Body of pancreas (tissue), 4 donors: ENCODE measurements at regions not wholly inside any gene's neighbourhood (a gene's known extent, or its start where the extent isn't known, plus 50 kb on each side); places are given as distances from the start of the nearest gene placed in this dataset.

Experiments
- ATAC-seq: fragments of 150-250 bp; one replicate; pipeline ENCODE4 v1.9.1; 2016
- DNase-seq, 4 donors: peaks; one replicate each; pipeline ENCODE4 v3.0.0-alpha.2; 2019
- H3K27ac ChIP-seq, 4 donors: fragments of 200-600 bp; sonication (generic); 1 replicate in 3 of 4; 2 replicates in 1 of 4; pipeline versions ENCODE4 v1.5.1 to v1.6.1; 2016 to 2019; ENCODE audit warnings: mild to moderate bottlenecking in 1 of 4, mixed read lengths in 1 of 4, moderate library complexity in 1 of 4
- H3K27me3 ChIP-seq, 2 donors: fragments of 200-600 bp; sonication (generic); one replicate each; pipeline ENCODE4 v1.6.0; 2016; ENCODE audit warnings: mild to moderate bottlenecking in 1 of 2
- H3K36me3 ChIP-seq, 2 donors: fragments of 200-600 bp; sonication (generic); replicated peaks in 1 of 2; 2 replicates each; pipeline ENCODE4 v1.5.1; 2016; ENCODE audit warnings: low read depth in 2 of 2; ENCODE audit not compliant: insufficient read depth in 1 of 2
- H3K4me1 ChIP-seq: fragments of 200-600 bp; sonication (generic); one replicate; pipeline ENCODE4 v1.6.0; 2016
- H3K4me3 ChIP-seq, 2 donors: fragments of 200-600 bp; sonication (generic); 1 replicate in 1 of 2; 2 replicates in 1 of 2; pipeline ENCODE4 v1.5.1; 2016 to 2019
- H3K9me3 ChIP-seq, 3 donors: fragments of 200-600 bp; sonication (generic); 1 replicate in 2 of 3; 2 replicates in 1 of 3; pipeline ENCODE4 v1.5.1; 2016
- CTCF ChIP-seq, 7 experiments: fragments of 450-650 bp in 4 of 7; fragments of 200-600 bp in 3 of 7; sonication (generic) in 3 of 7; IDR thresholded peaks; one replicate each; pipeline ENCODE4 v1.5.1; 2016 to 2019; ENCODE audit warnings: antibody characterized with exemption in 7 of 7
- POLR2A ChIP-seq, 3 donors: fragments of 450-650 bp; IDR thresholded peaks; one replicate each; pipeline ENCODE4 v1.6.1; 2016; ENCODE audit warnings: antibody characterized with exemption in 3 of 3, mild to moderate bottlenecking in 2 of 3
- WGBS, 2 donors: methylation state at CpG; one replicate each; pipeline ENCODE4 v1.1.5; 2017; 5-methylcytosine and 5-hydroxymethylcytosine counted together
- intact Hi-C: fragments of 100-400 bp; cut with DNase I; formaldehyde crosslinking; loops from one replicate; pipeline ENCODE4 v1.15.1; 2023

- peaks cover 4% of the 10 kb centered on the region for H3K4me1 ChIP-seq
- no peaks in the 10 kb centered on the region for H3K9me3 ChIP-seq
- DNase-seq (peak; percentile 22 to 49 (median 42)), ATAC-seq (no peak)
- H3K4me3 ChIP-seq: no peak overlapping the region
- no peaks in the 10 kb centered on the region for H3K36me3 ChIP-seq
- H3K27ac ChIP-seq: no peak overlapping the region
- no peaks in the 10 kb centered on the region for H3K27me3 ChIP-seq
- no peak for TF ChIP-seq CTCF (IDR thresholded peaks at IDR 0.05)
- no peak for TF ChIP-seq POLR2A (IDR thresholded peaks at IDR 0.05)
- intact Hi-C loops: no loop called here
- WGBS, 2 donors: 49 to 55% methylated on average over 7 of the region's 7 CpGs
These were observed 164.4 kb downstream of the ZNF281 start for GRCh38 chr1:200245473-200245872.

GRCh38 chr1:200243042-200243437 is 166.8 kb downstream of the ZNF281 start:
- 62 to 73% methylated on average over 11 of the region's 11 CpGs for WGBS, 2 donors
- no peak for DNase-seq
- Histone ChIP-seq H3K4me3 (no peak overlapping the region), H3K27ac (no peak overlapping the region), H3K36me3 (no peaks in the 10 kb centered on the region), H3K4me1 (peaks cover 4% of the 10 kb centered on the region), H3K27me3 (no peaks in the 10 kb centered on the region), H3K9me3 (no peaks in the 10 kb centered on the region)
- intact Hi-C loops: no loop called here
- ATAC-seq: no peak
- no peak for TF ChIP-seq CTCF (IDR thresholded peaks at IDR 0.05)
- no peak for TF ChIP-seq POLR2A (IDR thresholded peaks at IDR 0.05)

DNA sequence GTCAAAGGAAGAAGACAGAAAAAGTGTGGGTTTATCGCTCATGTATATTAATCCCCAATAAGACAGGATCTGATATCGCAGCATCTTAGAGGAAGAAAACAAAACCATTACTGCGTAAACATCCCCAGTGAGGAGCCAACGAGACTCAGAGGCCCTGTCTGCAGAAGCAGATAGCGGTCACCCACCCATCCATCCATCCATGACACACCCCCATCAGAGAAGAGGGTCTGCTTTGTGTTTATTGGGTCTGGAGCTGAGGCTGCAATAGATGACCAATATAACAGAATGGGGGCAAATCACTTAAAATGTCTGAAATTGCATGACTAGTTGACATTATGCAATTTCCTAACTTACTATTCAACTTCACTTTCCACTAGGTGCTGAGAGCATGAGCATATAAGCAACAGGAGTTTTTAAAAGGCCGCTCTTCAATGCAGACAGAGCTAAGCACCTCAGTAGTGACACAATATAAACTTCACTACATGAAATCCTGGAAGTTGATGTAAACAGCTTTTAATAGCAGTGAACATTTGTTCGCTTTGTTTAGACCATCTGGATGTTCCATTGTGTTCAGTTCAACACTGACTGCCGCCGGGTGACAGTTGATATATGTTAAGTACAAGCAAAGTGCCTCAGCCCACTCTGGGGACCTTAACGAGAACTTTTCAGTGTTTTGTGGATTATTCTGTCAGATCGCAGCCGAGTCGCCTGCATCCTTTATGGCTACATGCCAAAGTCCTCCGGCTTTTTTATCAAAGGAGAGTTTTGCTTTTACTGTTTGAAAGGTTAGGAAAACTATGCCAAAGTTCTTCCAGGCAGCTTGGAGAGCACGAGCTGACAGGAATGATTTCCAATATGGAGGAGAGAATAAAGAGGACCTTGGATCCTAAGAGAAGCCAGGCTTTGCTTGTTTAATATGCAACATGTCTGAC is 167.5 kb downstream of the ZNF281 start:
- no peaks in the 10 kb centered on the region for H3K27me3 ChIP-seq
- DNase-seq: no peak
- H3K36me3 ChIP-seq: no peaks in the 10 kb centered on the region
- H3K27ac ChIP-seq: peak overlapping the region in 1 of 4 donors; percentile 15
- no peak for ATAC-seq
- H3K9me3 ChIP-seq: no peaks in the 10 kb centered on the region
- peaks cover 4% of the 10 kb centered on the region for H3K4me1 ChIP-seq
- no peak overlapping the region for H3K4me3 ChIP-seq
- intact Hi-C loops: no loop called here
- WGBS, 2 donors: 59 to 64% methylated on average over 15 of the region's 15 CpGs
- TF ChIP-seq CTCF (IDR thresholded peaks at IDR 0.05): no peak

- no peak for DNase-seq
- ATAC-seq: no peak
- no peaks in the 10 kb centered on the region for H3K27me3 ChIP-seq
- H3K36me3 ChIP-seq: no peaks in the 10 kb centered on the region
- intact Hi-C loops: no loop called here
- no peaks in the 10 kb centered on the region for H3K9me3 ChIP-seq
- 77 to 88% methylated on average over 9 of the region's 9 CpGs for WGBS, 2 donors
- H3K4me3 ChIP-seq: no peak overlapping the region
- TF ChIP-seq POLR2A (IDR thresholded peaks at IDR 0.05): no peak
- no peak for TF ChIP-seq CTCF (IDR thresholded peaks at IDR 0.05)
- peaks cover 4% of the 10 kb centered on the region for H3K4me1 ChIP-seq
- H3K27ac ChIP-seq: no peak overlapping the region
These were observed 169.2 kb downstream of the ZNF281 start for GRCh38 chr1:200240656-200241055.

DNA sequence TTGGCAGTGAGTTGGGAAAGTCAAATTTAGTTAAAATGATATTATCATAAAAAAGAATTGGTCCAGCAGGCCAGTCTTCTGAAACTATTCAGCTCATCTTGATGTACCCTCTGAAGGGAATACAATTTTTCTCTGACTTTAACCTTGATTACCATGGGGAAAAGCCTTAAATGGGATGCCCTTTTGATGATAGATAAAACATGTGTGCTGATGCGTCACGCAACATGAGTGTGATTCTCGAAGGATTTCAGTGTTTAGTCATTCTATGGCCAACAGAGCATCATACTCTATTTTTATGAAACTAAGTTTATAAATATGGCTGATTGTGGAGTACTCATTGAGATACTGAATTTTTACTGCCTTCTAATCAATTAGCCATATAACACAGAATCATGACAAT is 171.5 kb downstream of the ZNF281 start:
- intact Hi-C loops: no loop called here
- DNase-seq (no peak), ATAC-seq (no peak)
- 90 to 96% methylated on average over 3 of the region's 3 CpGs for WGBS, 2 donors
- no peaks in the 10 kb centered on the region for H3K27me3 ChIP-seq
- no peak overlapping the region for H3K4me3 ChIP-seq
- TF ChIP-seq CTCF (IDR thresholded peaks at IDR 0.05) (no peak), POLR2A (IDR thresholded peaks at IDR 0.05) (no peak)
- H3K4me1 ChIP-seq: no peaks in the 10 kb centered on the region
- H3K27ac ChIP-seq: no peak overlapping the region
- no peaks in the 10 kb centered on the region for H3K36me3 ChIP-seq
- H3K9me3 ChIP-seq: no peaks in the 10 kb centered on the region
